ENCODE measurements at regions not wholly inside any gene's neighbourhood (a gene's known extent, or its start where the extent isn't known, plus 50 kb on each side); places are given as distances from the start of the nearest gene placed in this dataset.

DNA sequence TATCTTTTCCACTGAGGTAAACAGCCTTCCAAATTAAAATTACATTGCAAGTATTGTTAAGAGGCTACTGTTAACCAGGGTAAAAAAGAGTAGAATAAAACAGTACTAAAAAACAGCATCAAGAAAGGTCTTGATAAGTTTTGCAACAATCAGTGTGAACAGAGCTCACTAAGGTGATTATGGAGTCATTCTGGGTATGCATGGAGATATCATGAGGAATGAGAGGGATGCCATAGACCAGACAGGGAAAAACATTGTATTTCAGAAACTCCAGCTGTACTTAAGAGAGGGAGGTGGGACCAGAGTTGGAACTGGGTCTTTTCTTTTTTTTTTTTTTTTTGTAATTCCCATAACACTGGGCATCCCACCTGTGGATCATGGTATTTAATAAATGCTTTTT, 549.6 kb downstream of the INHBA start:
- no peak overlapping the region for H3K4me3 Mint-ChIP-seq
- DNase-seq = no peak
- H3K36me3 Mint-ChIP-seq = no peaks in the 10 kb centered on the region
- H3K9me3 Mint-ChIP-seq = peaks cover 0 to 1% of the 10 kb centered on the region in 2 donors
- no peaks in the 10 kb centered on the region for H3K27me3 Mint-ChIP-seq
- no peak overlapping the region for H3K27ac Mint-ChIP-seq
- no peak for ATAC-seq (replicated peaks)
- H3K4me1 Mint-ChIP-seq = no peaks in the 10 kb centered on the region

DNA sequence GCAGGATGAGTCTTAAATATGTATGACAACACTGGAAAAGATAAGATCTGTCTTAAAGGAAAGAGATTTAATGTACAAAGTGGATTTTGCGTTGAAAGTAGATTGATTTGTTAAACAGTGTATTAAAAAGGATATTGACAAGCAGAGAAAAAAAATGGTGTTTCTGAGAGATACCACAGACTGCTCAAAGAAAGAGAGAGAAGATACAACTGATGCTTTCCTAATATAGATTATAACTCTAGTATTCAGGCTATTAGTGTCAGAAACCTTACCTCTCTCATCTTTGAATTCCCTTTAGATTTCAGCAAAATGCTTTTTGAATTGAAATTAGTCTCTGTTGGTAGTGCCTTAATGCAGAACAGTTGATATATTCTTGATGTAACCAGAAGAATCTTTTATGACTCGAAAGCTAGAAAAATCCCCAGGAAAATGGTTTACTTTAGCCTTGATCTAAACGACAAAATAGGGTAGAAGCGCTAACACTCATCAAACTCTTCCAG, 550.7 kb downstream of the INHBA start:
- ATAC-seq (replicated peaks) (no peak), DNase-seq (no peak)
- Mint-ChIP-seq H3K4me1 (no peaks in the 10 kb centered on the region), H3K27ac (no peak overlapping the region), H3K36me3 (no peaks in the 10 kb centered on the region), H3K4me3 (no peak overlapping the region), H3K27me3 (no peaks in the 10 kb centered on the region), H3K9me3 (peaks cover 0 to 1% of the 10 kb centered on the region in 2 donors)

DNA sequence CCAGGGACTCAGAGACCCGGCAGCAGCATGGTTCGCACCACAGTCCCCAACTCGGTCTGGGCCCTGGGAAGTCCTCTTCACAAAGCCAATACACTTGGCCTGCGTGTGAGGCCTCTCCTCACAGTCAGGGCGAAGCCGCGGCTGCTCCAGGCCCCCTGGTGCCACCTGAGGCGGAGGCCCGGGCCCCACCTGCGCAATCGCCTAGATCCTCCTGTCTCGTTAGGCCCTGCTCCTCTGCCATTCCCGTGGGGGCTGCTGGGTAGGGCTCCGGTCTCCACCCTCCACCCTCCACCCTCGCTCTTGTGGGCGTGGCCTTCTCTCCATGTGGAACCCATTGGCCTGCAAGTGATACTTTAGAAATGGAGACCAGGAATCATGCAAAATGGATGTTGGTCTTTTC, 553.3 kb downstream of the INHBA start:
- Mint-ChIP-seq H3K9me3 (peaks cover 0 to 1% of the 10 kb centered on the region in 2 donors), H3K27me3 (no peaks in the 10 kb centered on the region), H3K27ac (no peak overlapping the region), H3K36me3 (no peaks in the 10 kb centered on the region), H3K4me3 (no peak overlapping the region), H3K4me1 (no peaks in the 10 kb centered on the region)
- no peak for ATAC-seq (replicated peaks)
- no peak for DNase-seq

DNA sequence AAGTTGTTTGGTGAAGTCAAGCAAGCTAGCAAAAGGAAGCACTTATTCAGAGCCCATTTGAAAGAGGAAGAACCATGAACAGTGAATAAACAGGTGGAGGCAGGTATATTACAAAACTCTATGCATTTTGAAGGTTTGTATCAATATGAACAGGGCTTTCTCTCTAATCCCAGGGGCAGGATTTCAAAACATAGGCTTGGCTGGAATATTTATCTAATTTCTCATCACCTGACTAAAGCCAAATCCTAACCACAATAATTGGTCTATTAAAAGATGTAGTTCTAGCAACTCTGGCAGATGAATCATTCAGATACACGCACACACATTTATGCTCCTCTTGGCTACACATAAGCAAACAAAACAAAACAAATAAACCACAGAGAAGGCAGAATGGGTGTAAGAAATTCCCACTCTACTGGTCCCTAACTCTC, 554.4 kb downstream of the INHBA start:
- Mint-ChIP-seq H3K36me3 (no peaks in the 10 kb centered on the region), H3K4me1 (no peaks in the 10 kb centered on the region), H3K27ac (no peak overlapping the region), H3K4me3 (no peak overlapping the region), H3K27me3 (no peaks in the 10 kb centered on the region), H3K9me3 (peaks cover 0 to 1% of the 10 kb centered on the region in 2 donors)
- no peak for DNase-seq
- no peak for ATAC-seq (replicated peaks)

DNA sequence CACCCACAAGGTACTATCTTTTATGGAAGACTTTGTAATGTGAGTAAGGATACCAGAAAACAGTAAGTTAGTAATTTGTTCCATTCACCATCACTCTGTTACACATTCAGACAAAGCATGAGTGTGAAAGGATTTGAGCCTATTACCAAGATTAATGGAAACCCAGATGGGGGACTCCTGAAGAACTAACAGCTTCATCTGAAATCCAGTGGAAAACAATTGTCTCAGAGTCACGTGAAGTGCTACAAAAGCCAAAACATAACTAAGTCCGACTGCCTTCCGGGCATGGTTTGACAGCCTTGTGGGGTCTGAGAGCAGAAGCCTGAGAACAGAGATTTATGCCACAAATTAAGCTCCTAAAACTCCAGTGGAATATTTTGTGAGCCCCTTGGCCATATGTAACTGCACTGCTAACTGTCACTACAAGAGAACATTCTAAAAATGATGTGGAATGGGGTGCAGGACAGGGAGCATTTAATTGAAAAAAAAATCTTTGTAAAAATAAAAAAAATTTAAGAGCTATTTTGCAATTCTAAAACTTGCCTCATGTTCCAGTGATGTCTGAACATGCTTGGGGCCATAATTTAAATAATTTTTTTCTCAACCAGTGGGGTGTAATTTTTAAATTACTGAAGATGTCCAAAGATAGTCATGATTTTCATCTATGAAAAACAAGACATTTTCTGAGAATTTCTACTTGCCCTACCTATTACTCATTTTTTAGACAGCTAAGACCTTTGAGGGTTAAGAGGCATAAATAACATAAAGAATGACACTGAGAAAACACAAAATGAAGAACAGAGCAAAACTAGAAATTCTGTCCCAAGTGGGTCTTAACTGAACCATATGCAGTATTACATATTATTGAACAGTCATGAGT, 555.0 kb downstream of the INHBA start:
- no peaks in the 10 kb centered on the region for H3K36me3 Mint-ChIP-seq
- no peak overlapping the region for H3K4me3 Mint-ChIP-seq
- no peaks in the 10 kb centered on the region for H3K27me3 Mint-ChIP-seq
- DNase-seq (no peak), ATAC-seq (replicated peaks) (no peak)
- H3K9me3 Mint-ChIP-seq = peaks cover 0 to 1% of the 10 kb centered on the region in 2 donors
- H3K27ac Mint-ChIP-seq = no peak overlapping the region
- no peaks in the 10 kb centered on the region for H3K4me1 Mint-ChIP-seq

DNA sequence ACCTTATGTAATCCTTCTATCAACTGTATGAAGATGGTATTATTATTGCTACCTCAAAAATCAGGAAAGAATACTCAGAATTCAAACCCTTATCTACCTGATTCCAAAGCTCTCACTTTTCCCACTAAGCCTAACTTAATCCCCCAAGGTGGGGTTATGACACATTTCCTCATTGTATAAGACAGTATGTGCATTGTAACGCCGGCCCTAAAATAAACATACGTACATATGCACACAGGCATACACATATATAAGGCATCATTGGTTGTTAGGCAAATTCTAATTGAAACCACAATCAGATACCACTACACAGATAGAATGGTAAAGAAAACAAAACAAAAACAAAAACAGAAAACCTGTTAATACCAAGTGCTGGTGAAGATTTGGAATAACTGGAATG, 556.5 kb downstream of the INHBA start:
- Mint-ChIP-seq H3K4me1 (no peaks in the 10 kb centered on the region), H3K9me3 (peaks cover 0 to 1% of the 10 kb centered on the region in 2 donors), H3K36me3 (no peaks in the 10 kb centered on the region), H3K27ac (no peak overlapping the region), H3K27me3 (no peaks in the 10 kb centered on the region), H3K4me3 (no peak overlapping the region)
- DNase-seq (no peak), ATAC-seq (replicated peaks) (no peak)

- ATAC-seq (replicated peaks) (no peak), DNase-seq (no peak)
- no peaks in the 10 kb centered on the region for H3K27me3 Mint-ChIP-seq
- no peaks in the 10 kb centered on the region for H3K36me3 Mint-ChIP-seq
- H3K27ac Mint-ChIP-seq = no peak overlapping the region
- H3K9me3 Mint-ChIP-seq = peaks cover 0 to 1% of the 10 kb centered on the region in 2 donors
- H3K4me3 Mint-ChIP-seq = no peak overlapping the region
- no peaks in the 10 kb centered on the region for H3K4me1 Mint-ChIP-seq
Observed at GRCh38 chr7:41145656-41146055, 557.2 kb downstream of the INHBA start.

GRCh38 chr7:41142904-41143473, 559.9 kb downstream of the INHBA start:
- no peak for ATAC-seq (replicated peaks)
- H3K4me1 Mint-ChIP-seq = no peaks in the 10 kb centered on the region

DNA sequence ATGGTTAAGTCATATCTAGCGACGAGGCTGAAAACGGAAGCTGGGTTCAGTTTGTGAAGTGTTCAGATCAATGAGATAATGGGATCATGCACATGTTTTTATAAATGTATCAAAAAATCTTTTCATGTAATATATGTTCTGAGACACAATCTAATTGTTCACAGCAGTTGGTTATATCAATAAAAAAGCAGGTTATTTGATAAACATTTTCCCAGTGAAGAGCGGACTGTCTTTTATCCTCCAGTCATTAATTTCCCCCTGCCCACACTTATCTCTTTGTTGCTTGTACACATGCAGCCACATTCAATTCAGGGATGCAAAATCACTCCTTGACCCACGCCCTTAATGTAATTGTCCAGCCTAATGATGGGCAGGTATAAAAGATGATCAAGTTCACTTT, 563.1 kb downstream of the INHBA start:
- DNase-seq = no peak
- Mint-ChIP-seq H3K4me3 (no peak overlapping the region), H3K36me3 (no peaks in the 10 kb centered on the region), H3K4me1 (no peaks in the 10 kb centered on the region), H3K9me3 (no peaks in the 10 kb centered on the region), H3K27ac (no peak overlapping the region), H3K27me3 (peaks cover 0 to 7% of the 10 kb centered on the region in 2 donors)
- no peak for ATAC-seq (replicated peaks)

More at GRCh38 chr7:41142904-41143473, 559.9 kb downstream of the INHBA start:
- Mint-ChIP-seq H3K4me3 (no peak overlapping the region), H3K27ac (no peak overlapping the region), H3K36me3 (no peaks in the 10 kb centered on the region), H3K9me3 (no peaks in the 10 kb centered on the region), H3K27me3 (peaks cover 0 to 3% of the 10 kb centered on the region in 2 donors)
- no peak for DNase-seq

DNA sequence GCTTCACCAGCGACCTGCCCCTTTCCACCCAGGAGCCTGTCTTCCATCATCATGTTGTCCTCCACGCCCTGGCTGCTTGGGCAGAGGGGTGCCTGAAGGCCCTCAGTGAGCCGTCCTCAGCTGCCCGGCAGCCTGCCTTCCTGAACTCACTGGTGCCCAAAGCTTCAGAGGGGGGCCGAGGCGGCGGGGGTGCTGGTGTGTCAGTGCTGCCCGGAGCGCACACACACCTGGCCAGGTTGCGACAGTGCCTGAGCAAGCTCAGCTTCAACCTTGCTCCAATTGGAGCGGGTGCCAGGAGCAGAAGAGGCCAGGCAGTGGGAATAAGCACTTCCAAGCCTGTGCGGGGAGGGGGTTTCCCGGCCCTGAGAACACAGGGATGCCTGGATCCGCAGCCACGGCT, 566.3 kb downstream of the INHBA start:
- Mint-ChIP-seq H3K4me3 (no peak overlapping the region), H3K27me3 (peaks cover 0 to 7% of the 10 kb centered on the region in 2 donors), H3K27ac (no peak overlapping the region), H3K9me3 (no peaks in the 10 kb centered on the region), H3K4me1 (peaks cover 3 to 11% of the 10 kb centered on the region in 2 donors), H3K36me3 (no peaks in the 10 kb centered on the region)
- ATAC-seq (replicated peaks) = no peak
- DNase-seq = no peak

DNA sequence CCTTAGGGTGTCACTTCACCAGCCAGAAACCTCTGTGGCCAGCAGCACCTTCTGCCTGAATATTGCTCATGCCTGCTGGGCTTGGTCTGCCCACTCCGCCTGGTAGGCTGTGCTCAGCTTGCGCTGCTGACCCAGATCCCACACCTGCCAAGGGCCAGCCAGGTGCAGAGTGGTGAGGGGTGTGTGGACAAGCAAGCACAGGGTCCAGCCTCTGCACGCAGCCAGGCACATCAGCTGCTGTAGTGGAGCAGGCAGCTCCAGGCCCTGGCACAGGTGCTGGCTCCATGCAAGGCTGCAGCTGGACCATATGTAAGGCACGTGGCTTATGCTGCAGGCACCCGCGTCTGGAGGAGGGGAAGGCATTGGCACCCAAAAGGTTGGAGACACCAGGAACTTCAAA, 567.4 kb downstream of the INHBA start:
- Mint-ChIP-seq H3K4me3 (no peak overlapping the region), H3K9me3 (no peaks in the 10 kb centered on the region), H3K4me1 (peaks cover 3 to 11% of the 10 kb centered on the region in 2 donors), H3K27ac (no peak overlapping the region), H3K36me3 (no peaks in the 10 kb centered on the region), H3K27me3 (peaks cover 0 to 7% of the 10 kb centered on the region in 2 donors)
- ATAC-seq (replicated peaks) (no peak), DNase-seq (no peak)

DNA sequence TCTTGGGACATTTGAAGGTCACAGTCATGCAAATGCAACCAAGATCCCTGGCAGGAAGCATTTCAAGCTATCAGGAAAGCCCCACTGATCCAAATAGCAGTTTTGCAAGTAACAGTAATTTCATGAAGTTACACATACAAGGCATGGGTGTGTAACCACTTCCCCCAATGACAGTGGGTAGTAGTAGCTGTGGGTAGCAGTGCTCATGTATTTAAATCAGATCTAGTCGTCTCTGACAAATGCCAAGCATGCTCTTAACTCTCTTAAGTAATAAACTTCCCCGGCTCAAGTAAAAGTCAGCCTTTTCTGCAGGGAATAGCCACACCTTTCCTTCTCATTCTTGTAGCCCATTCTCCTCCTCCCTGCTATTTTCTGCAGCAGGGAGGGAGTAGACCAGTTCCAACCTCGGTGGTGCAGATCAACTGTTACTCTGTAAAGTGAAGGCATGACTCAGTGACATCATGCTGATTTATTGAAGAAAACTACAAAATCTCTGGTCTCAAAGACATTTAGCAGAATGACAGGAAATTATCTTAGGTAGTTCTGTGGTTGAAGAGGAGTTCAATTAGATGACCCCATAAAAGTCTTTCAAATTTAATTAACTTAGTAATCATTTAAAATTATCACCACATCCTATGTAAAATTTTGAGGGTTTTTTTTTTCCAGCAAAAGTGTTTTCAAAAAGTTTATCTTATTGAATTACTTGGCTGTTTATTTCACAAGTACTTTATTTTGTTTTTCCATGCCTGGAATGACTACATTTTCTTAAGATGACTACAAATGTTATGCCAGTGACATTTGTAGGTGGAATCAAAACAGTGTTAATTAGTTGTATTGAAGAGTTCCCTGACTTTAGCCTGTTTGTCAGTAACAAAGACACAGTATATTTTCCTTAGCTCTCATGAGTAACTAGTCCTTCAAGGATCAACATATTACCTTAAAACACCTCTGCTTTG, 568.3 kb downstream of the INHBA start:
- H3K27ac Mint-ChIP-seq = no peak overlapping the region
- DNase-seq (peak; percentile 27), ATAC-seq (replicated peaks) (peak; percentile 89 to 97)

DNA sequence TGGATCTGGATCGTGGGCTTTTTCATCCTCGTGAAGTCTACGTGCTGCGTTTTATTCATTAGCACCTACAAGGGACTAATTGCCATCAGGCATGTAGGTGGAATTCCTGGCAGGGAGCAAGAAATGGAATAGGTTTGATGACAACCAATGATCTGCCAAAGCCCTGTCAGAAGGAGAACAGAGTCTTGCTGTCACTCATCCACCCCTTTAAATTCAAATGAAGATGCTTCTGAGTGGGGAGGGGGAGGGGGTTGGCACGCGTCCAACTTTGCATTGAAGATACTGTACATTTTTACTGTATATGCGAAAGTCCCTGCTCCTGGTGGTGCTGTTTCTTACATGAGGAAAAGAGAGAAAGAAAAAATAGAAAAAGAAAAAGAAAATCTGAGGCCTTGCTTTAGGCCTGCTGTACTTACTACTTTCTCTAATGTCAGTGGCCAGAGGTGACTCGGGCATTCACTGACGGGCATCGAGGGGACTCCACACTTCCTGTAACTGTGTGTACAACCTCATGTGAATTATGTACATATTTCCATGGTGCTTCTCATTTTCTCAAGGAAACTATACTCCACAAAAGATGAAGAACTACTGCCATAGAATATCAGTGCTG, 569.1 kb downstream of the INHBA start:
- H3K36me3 Mint-ChIP-seq = no peaks in the 10 kb centered on the region
- ATAC-seq (replicated peaks) (peak; percentile 4 to 40), DNase-seq (no peak)
- peaks cover 0 to 7% of the 10 kb centered on the region in 2 donors for H3K27me3 Mint-ChIP-seq
- no peaks in the 10 kb centered on the region for H3K9me3 Mint-ChIP-seq
- peaks cover 3 to 11% of the 10 kb centered on the region in 2 donors for H3K4me1 Mint-ChIP-seq
- H3K27ac Mint-ChIP-seq = peak overlapping the region; percentile 82
- H3K4me3 Mint-ChIP-seq = no peak overlapping the region

More for the DNA sequence above, 568.3 kb downstream of the INHBA start:
- Mint-ChIP-seq H3K27me3 (peaks cover 0 to 7% of the 10 kb centered on the region in 2 donors), H3K4me3 (no peak overlapping the region), H3K36me3 (no peaks in the 10 kb centered on the region), H3K9me3 (no peaks in the 10 kb centered on the region), H3K4me1 (peaks cover 3 to 11% of the 10 kb centered on the region in 2 donors)

- Mint-ChIP-seq H3K4me3 (no peak overlapping the region), H3K27me3 (no peaks in the 10 kb centered on the region), H3K9me3 (no peaks in the 10 kb centered on the region), H3K4me1 (peaks cover 3 to 11% of the 10 kb centered on the region in 2 donors), H3K27ac (no peak overlapping the region), H3K36me3 (no peaks in the 10 kb centered on the region)
- no peak for ATAC-seq (replicated peaks)
- no peak for DNase-seq
Observed at GRCh38 chr7:41131956-41132355, 570.9 kb downstream of the INHBA start.

Measured in stimulated activated naive B cell treated with anti-CD40 and anti-IgM and Interleukin-4, amounts not matched to agents 10 μg/mL and 1 μg/mL and 100 μg/mL, for 72 hours (primary cell).